ENCODE measurements at regions not wholly inside any gene's neighbourhood (a gene's known extent, or its start where the extent isn't known, plus 50 kb on each side); places are given as distances from the start of the nearest gene placed in this dataset.

- no peaks in the 10 kb centered on the region for H3K4me1 ChIP-seq (ENCODE audit: control insufficient read depth, insufficient read depth, low read length)
- ChIA-PET SMC1A (ENCODE audit: uncharacterized antibody, unreplicated experiment) (interaction anchor here (1.3 kb wide), 2 partner anchors 11 to 13 kb away, joined by 3 read pairs; no protein-coding TSS in a partner anchor), CTCF (interaction anchor here (0.9 kb wide), 1 partner anchor 41 kb away, joined by 4 read pairs; no protein-coding TSS in a partner anchor), POLR2A (interaction anchor here (0.6 kb wide), 1 partner anchor 80 kb away, joined by 4 read pairs; no protein-coding TSS in a partner anchor), RAD21 (ENCODE audit: unreplicated experiment) (interaction anchor here (1.1 kb wide), 1 partner anchor 41 kb away, joined by 3 read pairs; no protein-coding TSS in a partner anchor)
- no peak overlapping the region for H2AFZ ChIP-seq (ENCODE audit: control insufficient read depth, low read depth, low read length)
- H3K9ac ChIP-seq (ENCODE audit: control insufficient read depth, insufficient read depth, low read length): no peak overlapping the region
- no peak overlapping the region for H3K4me3 ChIP-seq
- H3K27me3 ChIP-seq (replicated peaks in 1 of 2; ENCODE audit: control insufficient read depth in 2 of 2, insufficient read depth in 2 of 2, low read length in 1 of 2): peaks cover 0 to 2% of the 10 kb centered on the region in 2 experiments; a peak in 1 of 4 replicates
- TF ChIP-seq MYB (IDR thresholded peaks at IDR 0.05; ENCODE audit: borderline replicate concordance, low read depth, low read length): no peak
- no peak for TF ChIP-seq SRF (IDR thresholded peaks at IDR 0.05; ENCODE audit: low read depth in 2 of 2, low read length in 2 of 2)
- no peak for TF ChIP-seq ETV6 (conservative IDR thresholded peaks at IDR 0.05 in 1 of 2, IDR thresholded peaks at IDR 0.05 in 1 of 2; ENCODE audit: borderline replicate concordance in 1 of 2, low read depth in 1 of 2)
- TF ChIP-seq CTCF (IDR thresholded peaks at IDR 0.05 in 2 of 3, conservative IDR thresholded peaks at IDR 0.05 in 1 of 3; ENCODE audit: control insufficient read depth in 2 of 3, extremely low read depth in 1 of 3, insufficient read depth in 1 of 3, low read depth in 3 of 3, low read length in 3 of 3): no peak
- H3K79me2 ChIP-seq (ENCODE audit: control insufficient read depth, insufficient read depth, low read length): no peaks in the 10 kb centered on the region
- BruUV-seq (replicated peaks): no TSS peak
- intact Hi-C loops (cut with micrococcal nuclease; ENCODE audit: unreplicated experiment): no loop called here
- no peak overlapping the region for H3K27ac ChIP-seq (ENCODE audit: control insufficient read depth, insufficient read depth)
- DNase-seq (ENCODE audit: low read depth, low spot score): no peak
- FAIRE-seq: no peak
- 32% methylated on average over 1 of the region's 1 CpG for WGBS (ENCODE audit: insufficient coverage, insufficient replicate concordance, low lambda C conversion rate, missing lambda C conversion rate)
- no peaks in the 10 kb centered on the region for H3K36me3 ChIP-seq (ENCODE audit: control insufficient read depth in 2 of 2, insufficient read depth in 2 of 2, low read length in 1 of 2)
- in situ Hi-C loops (cut with MboI): no loop called here
- no peak overlapping the region for H3K4me2 ChIP-seq (ENCODE audit: control insufficient read depth, insufficient read depth)
- H3K9me3 ChIP-seq (replicated peaks; ENCODE audit: control insufficient read depth, insufficient read depth, low read length): no peaks in the 10 kb centered on the region
- no peaks in the 10 kb centered on the region for H4K20me1 ChIP-seq (ENCODE audit: control insufficient read depth, insufficient read depth)
- ATAC-seq: no peak
These were observed 74.7 kb upstream of the WDR11 start for GRCh38 chr10:120776442-120776841.

GRCh38 chr10:120782336-120782735 lies 68.8 kb upstream of the WDR11 start:
- no peaks in the 10 kb centered on the region for H3K9me3 ChIP-seq (replicated peaks; ENCODE audit: control insufficient read depth, insufficient read depth, low read length)
- TF ChIP-seq TARDBP (IDR thresholded peaks at IDR 0.05; ENCODE audit: borderline replicate concordance): no peak
- in situ Hi-C loops (cut with MboI) (no loop called here), intact Hi-C loops (cut with micrococcal nuclease; ENCODE audit: unreplicated experiment) (no loop called here)
- H4K20me1 ChIP-seq (ENCODE audit: control insufficient read depth, insufficient read depth): no peaks in the 10 kb centered on the region
- no TSS peak for BruUV-seq (replicated peaks)
- H3K4me3 ChIP-seq: no peak overlapping the region
- FAIRE-seq: no peak
- 46% methylated on average over 3 of the region's 3 CpGs for WGBS (ENCODE audit: insufficient coverage, insufficient replicate concordance, low lambda C conversion rate, missing lambda C conversion rate)
- H3K27me3 ChIP-seq (replicated peaks in 1 of 2; ENCODE audit: control insufficient read depth in 2 of 2, insufficient read depth in 2 of 2, low read length in 1 of 2): no peaks in the 10 kb centered on the region; a peak in 1 of 4 replicates
- POLR2A ChIA-PET: no interaction called here
- no peak overlapping the region for H3K4me2 ChIP-seq (ENCODE audit: control insufficient read depth, insufficient read depth)
- H3K9ac ChIP-seq (ENCODE audit: control insufficient read depth, insufficient read depth, low read length): no peak overlapping the region
- RAD21 ChIA-PET (ENCODE audit: unreplicated experiment): no interaction called here
- no peak overlapping the region for H3K27ac ChIP-seq (ENCODE audit: control insufficient read depth, insufficient read depth)
- CTCF ChIA-PET: interaction anchor here (0.6 kb wide), 1 partner anchor 445 kb away, joined by 4 read pairs; no protein-coding TSS in a partner anchor
- DNase-seq (ENCODE audit: low read depth, low spot score): no peak
- SMC1A ChIA-PET (ENCODE audit: uncharacterized antibody, unreplicated experiment): no interaction called here
- no peaks in the 10 kb centered on the region for H3K36me3 ChIP-seq (ENCODE audit: control insufficient read depth in 2 of 2, insufficient read depth in 2 of 2, low read length in 1 of 2)
- no peaks in the 10 kb centered on the region for H3K79me2 ChIP-seq (ENCODE audit: control insufficient read depth, insufficient read depth, low read length)
- ATAC-seq: no peak
- H2AFZ ChIP-seq (ENCODE audit: control insufficient read depth, low read depth, low read length): no peak overlapping the region
- H3K4me1 ChIP-seq (ENCODE audit: control insufficient read depth, insufficient read depth, low read length): no peaks in the 10 kb centered on the region

All from GM12878 (cell line).